ENCODE measurements at regions not wholly inside any gene's neighbourhood (a gene's known extent, or its start where the extent isn't known, plus 50 kb on each side); places are given as distances from the start of the nearest gene placed in this dataset.

DNA sequence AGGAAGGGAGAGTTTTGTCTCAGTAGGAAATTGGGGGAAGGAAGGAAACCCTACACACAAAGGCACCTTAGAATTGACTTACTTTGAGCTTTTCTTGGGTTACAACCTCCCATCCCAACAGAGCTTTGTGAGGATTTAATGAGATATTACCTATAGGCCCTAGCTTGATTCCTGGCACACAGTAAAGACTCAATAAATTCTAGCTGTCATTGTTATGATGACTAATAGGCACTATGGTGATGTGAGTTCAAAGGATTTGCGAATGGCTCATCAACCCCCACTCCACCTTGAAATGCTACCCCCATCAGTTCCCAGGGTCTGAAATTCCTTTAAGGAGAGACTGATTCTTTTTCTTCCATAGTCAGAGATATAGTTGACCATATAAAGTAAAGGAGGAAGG, 67.9 kb upstream of the SMNDC1 start:
- TF ChIP-seq, protein P1, sequence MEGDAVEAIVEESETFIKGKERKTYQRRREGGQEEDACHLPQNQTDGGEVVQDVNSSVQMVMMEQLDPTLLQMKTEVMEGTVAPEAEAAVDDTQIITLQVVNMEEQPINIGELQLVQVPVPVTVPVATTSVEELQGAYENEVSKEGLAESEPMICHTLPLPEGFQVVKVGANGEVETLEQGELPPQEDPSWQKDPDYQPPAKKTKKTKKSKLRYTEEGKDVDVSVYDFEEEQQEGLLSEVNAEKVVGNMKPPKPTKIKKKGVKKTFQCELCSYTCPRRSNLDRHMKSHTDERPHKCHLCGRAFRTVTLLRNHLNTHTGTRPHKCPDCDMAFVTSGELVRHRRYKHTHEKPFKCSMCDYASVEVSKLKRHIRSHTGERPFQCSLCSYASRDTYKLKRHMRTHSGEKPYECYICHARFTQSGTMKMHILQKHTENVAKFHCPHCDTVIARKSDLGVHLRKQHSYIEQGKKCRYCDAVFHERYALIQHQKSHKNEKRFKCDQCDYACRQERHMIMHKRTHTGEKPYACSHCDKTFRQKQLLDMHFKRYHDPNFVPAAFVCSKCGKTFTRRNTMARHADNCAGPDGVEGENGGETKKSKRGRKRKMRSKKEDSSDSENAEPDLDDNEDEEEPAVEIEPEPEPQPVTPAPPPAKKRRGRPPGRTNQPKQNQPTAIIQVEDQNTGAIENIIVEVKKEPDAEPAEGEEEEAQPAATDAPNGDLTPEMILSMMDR (IDR thresholded peaks at IDR 0.05): no peak
- TF ChIP-seq EZH2 (IDR thresholded peaks at IDR 0.05): no peak
